ENCODE measurements at regions not wholly inside any gene's neighbourhood (a gene's known extent, or its start where the extent isn't known, plus 50 kb on each side); places are given as distances from the start of the nearest gene placed in this dataset.
A peak's percentile ranks its signal among the peaks of the same experiment; 100 is the strongest.
"Not testable (repeated sequence)": the region's sequence is repeated elsewhere in the genome, so short reads cannot be mapped to it uniquely, and the experiment has no call there.

GRCh38 chrX:27186671-27187070, 276.5 kb downstream of the PPP4R3C start:
- no peak overlapping the region for H3K4me3 ChIP-seq (ENCODE audit: low read depth, low read length)
- ChIA-PET CTCF (interaction anchor here (1.0 to 1.2 kb wide), 4 partner anchors 743 to 1663 kb away, joined by 3 to 7 read pairs (median 4); no protein-coding TSS in a partner anchor), POLR2A (no interaction called here)
- TF ChIP-seq CTCF (IDR thresholded peaks at IDR 0.05; ENCODE audit: low read depth, low read length) = peak; percentile 60
- H3K9me3 ChIP-seq (ENCODE audit: control insufficient read depth, insufficient read depth, low read length) = no peaks in the 10 kb centered on the region
- H3K27me3 ChIP-seq (ENCODE audit: control insufficient read depth, insufficient read depth, low read length) = no peaks in the 10 kb centered on the region
- H3K27ac ChIP-seq (ENCODE audit: low read depth, low read length) = no peak overlapping the region
- no peak for DNase-seq (ENCODE audit: low read depth, low spot score)

DNA sequence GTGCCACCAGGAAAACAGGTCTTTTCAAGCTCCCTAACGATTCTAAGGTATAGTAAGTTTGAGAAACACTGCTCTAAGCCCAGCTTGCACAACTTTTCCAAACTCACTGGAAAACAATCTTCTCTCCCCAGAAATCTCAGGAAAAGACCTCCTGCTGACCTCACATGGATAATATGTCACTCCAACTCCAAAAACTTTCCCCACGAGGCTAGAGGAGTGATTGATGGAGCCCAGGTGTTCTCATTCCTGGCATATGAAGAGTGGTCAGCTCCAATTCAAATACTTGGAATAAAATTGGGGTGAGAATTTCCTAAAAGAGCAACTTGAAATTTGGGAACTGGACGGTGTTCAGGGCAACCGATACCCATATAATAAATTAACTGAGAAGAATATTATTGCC, 299.9 kb downstream of the PPP4R3C start:
- no peak for TF ChIP-seq CTCF (IDR thresholded peaks at IDR 0.05; ENCODE audit: low read depth, low read length)
- DNase-seq (ENCODE audit: low read depth, low spot score) = no peak
- Histone ChIP-seq H3K27me3 (ENCODE audit: control insufficient read depth, insufficient read depth, low read length) (no peaks in the 10 kb centered on the region), H3K9me3 (ENCODE audit: control insufficient read depth, insufficient read depth, low read length) (no peaks in the 10 kb centered on the region), H3K27ac (ENCODE audit: low read depth, low read length) (no peak overlapping the region), H3K4me3 (ENCODE audit: low read depth, low read length) (no peak overlapping the region)
- CTCF ChIA-PET = no interaction called here
- POLR2A ChIA-PET = interaction anchor here (0.5 kb wide), 1 partner anchor 67 kb away, joined by 4 read pairs; no protein-coding TSS in a partner anchor

GRCh38 chrX:27162496-27162895, 300.6 kb downstream of the PPP4R3C start:
- Histone ChIP-seq H3K27me3 (ENCODE audit: control insufficient read depth, insufficient read depth, low read length) (no peaks in the 10 kb centered on the region), H3K4me3 (ENCODE audit: low read depth, low read length) (no peak overlapping the region), H3K27ac (ENCODE audit: low read depth, low read length) (no peak overlapping the region), H3K9me3 (ENCODE audit: control insufficient read depth, insufficient read depth, low read length) (no peaks in the 10 kb centered on the region)
- DNase-seq (ENCODE audit: low read depth, low spot score) = no peak
- ChIA-PET POLR2A (interaction anchor here (0.5 kb wide), 1 partner anchor 66 kb away, joined by 4 read pairs; no protein-coding TSS in a partner anchor), CTCF (no interaction called here)
- TF ChIP-seq CTCF (IDR thresholded peaks at IDR 0.05; ENCODE audit: low read depth, low read length) = no peak

DNA sequence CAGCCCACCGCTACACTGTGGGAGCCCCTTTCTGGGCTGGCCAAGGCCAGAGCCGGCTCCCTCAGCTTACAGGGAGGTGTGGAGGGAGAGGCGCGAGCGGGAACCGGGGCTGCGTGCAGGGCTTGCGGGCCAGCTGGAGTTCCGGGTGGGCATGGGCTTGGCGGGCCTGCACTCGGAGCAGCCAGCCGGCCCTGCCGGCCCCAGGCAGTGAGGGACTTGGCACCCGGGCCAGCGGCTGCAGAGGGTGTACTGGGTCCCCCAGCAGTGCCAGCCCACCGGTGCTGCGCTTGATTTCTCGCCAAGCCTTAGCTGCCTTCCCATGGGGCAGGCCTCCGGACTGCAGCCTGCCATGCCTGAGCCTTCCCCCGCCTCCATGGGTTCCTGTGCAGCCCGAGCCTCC, 306.2 kb downstream of the PPP4R3C start:
- DNase-seq (ENCODE audit: low read depth, low spot score); POLR2A ChIA-PET; H3K27me3 ChIP-seq (ENCODE audit: control insufficient read depth, insufficient read depth, low read length); H3K27ac ChIP-seq (ENCODE audit: low read depth, low read length); H3K9me3 ChIP-seq (ENCODE audit: control insufficient read depth, insufficient read depth, low read length); CTCF ChIA-PET; H3K4me3 ChIP-seq (ENCODE audit: low read depth, low read length): not testable (repeated sequence)

- CTCF ChIA-PET = no interaction called here
- no peak overlapping the region for H3K27ac ChIP-seq (ENCODE audit: low read depth, low read length)
- no peaks in the 10 kb centered on the region for H3K27me3 ChIP-seq (ENCODE audit: control insufficient read depth, insufficient read depth, low read length)
- DNase-seq (ENCODE audit: low read depth, low spot score) = no peak
- TF ChIP-seq CTCF (IDR thresholded peaks at IDR 0.05; ENCODE audit: low read depth, low read length) = no peak
- POLR2A ChIA-PET = no interaction called here
- H3K9me3 ChIP-seq (ENCODE audit: control insufficient read depth, insufficient read depth, low read length) = no peaks in the 10 kb centered on the region
- no peak overlapping the region for H3K4me3 ChIP-seq (ENCODE audit: low read depth, low read length)
Observed at GRCh38 chrX:27136325-27136724, 326.8 kb downstream of the PPP4R3C start.

- no peak overlapping the region for H3K4me3 ChIP-seq (ENCODE audit: low read depth, low read length)
- no peak for DNase-seq (ENCODE audit: low read depth, low spot score)
- CTCF ChIA-PET = no interaction called here
Observed at GRCh38 chrX:27132862-27133261, 330.3 kb downstream of the PPP4R3C start.

GRCh38 chrX:27087176-27087575, 376.0 kb downstream of the PPP4R3C start:
- H3K27me3 ChIP-seq (ENCODE audit: control insufficient read depth, insufficient read depth, low read length); H3K27ac ChIP-seq (ENCODE audit: low read depth, low read length); CTCF ChIA-PET; H3K4me3 ChIP-seq (ENCODE audit: low read depth, low read length); DNase-seq (ENCODE audit: low read depth, low spot score); POLR2A ChIA-PET; H3K9me3 ChIP-seq (ENCODE audit: control insufficient read depth, insufficient read depth, low read length): not testable (repeated sequence)

More at GRCh38 chrX:27132862-27133261, 330.3 kb downstream of the PPP4R3C start:
- POLR2A ChIA-PET = no interaction called here
- peaks cover 4% of the 10 kb centered on the region; the same call in 1 of the 2 replicates for H3K9me3 ChIP-seq (ENCODE audit: control insufficient read depth, insufficient read depth, low read length)
- no peaks in the 10 kb centered on the region for H3K27me3 ChIP-seq (ENCODE audit: control insufficient read depth, insufficient read depth, low read length)
- no peak overlapping the region for H3K27ac ChIP-seq (ENCODE audit: low read depth, low read length)
- TF ChIP-seq CTCF (IDR thresholded peaks at IDR 0.05; ENCODE audit: low read depth, low read length) = no peak
